Suprapubic skin (tissue), 4 donors: ENCODE measurements at regions not wholly inside any gene's neighbourhood (a gene's known extent, or its start where the extent isn't known, plus 50 kb on each side); places are given as distances from the start of the nearest gene placed in this dataset.

ENCODE experiments used
- CTCF ChIP-seq, 2 donors: fragments of 200-600 bp in 1 of 2; fragments of 450-650 bp in 1 of 2; sonication (generic) in 1 of 2; IDR thresholded peaks; one replicate each; pipeline ENCODE4 v1.5.1; 2016 to 2019; ENCODE audit warnings: antibody characterized with exemption in 2 of 2, mild to moderate bottlenecking in 1 of 2, moderate library complexity in 1 of 2
- EP300 ChIP-seq: sonication (generic); formaldehyde crosslinking; IDR thresholded peaks from one replicate; pipeline ENCODE4 v1.6.1; 2017; ENCODE audit warnings: antibody characterized with exemption
- POLR2A ChIP-seq, 2 donors: fragments of 450-650 bp; IDR thresholded peaks; one replicate each; pipeline ENCODE4 v1.6.1; 2017; ENCODE audit warnings: antibody characterized with exemption in 2 of 2, mild to moderate bottlenecking in 2 of 2, moderate library complexity in 2 of 2
- POLR2AphosphoS5 ChIP-seq, 3 donors: sonication (generic); formaldehyde crosslinking; IDR thresholded peaks; one replicate each; pipeline ENCODE4 v1.6.1; 2017; ENCODE audit warnings: antibody characterized with exemption in 3 of 3

GRCh38 chr5:82521431-82522051 lies 243.4 kb upstream of the RPS23 start:
- TF ChIP-seq EP300: no peak
- no peak for TF ChIP-seq CTCF (IDR thresholded peaks at IDR 0.05)
- no peak for TF ChIP-seq POLR2A (IDR thresholded peaks at IDR 0.05)
- no peak for TF ChIP-seq POLR2AphosphoS5 (IDR thresholded peaks at IDR 0.05)
